ENCODE measurements at regions not wholly inside any gene's neighbourhood (a gene's known extent, or its start where the extent isn't known, plus 50 kb on each side); places are given as distances from the start of the nearest gene placed in this dataset.

DNA sequence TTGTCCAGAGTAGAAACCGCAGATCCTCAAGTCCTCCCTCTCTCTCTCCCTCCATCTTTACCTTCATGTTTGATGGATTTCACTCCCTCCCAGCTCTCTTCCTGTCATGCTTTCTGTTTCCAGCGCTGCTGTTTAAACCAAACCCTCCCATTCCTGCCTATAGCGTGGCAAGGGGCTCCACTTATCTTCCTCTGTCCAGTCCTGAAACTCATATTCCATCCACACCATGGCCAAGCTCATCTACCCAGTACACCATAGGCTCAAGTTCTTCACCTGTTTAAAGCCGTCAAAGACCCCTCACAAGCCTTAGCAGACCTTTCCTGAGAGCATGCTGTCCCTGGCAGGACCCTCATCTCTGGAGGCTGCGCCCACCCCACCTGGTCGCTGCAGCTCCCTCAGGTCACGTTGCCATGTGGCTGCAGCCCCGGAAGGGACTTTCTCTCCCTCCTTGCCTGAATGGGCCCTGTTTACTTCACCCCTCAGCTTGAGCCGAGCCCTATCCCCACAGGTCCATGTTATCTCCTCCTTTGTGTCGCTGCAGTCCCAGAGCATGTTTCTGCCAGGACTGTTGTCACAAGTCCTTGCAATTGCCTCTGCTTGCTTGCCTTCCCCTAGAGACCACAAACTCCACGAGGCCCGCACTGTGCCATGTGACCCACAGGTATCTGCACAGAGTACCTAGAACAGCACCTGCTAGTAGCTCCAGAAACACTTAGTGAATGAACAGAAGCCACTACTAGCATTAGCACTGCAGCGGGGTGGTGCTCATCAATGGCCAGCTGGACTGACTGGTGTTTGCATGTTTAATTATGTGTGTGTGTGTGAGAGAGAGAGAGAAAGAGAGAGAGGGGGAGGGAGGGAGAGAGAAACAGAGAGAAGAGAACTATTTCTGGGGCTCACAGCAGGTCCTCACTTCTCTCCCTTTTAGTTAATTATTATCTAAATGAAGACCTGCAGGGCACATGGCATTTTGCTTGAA, 149.4 kb upstream of the SNX19 start:
- no peaks in the 10 kb centered on the region for H3K36me3 Mint-ChIP-seq (ENCODE audit: low read depth)
- DNase-seq: no peak
- TF ChIP-seq, protein P1, sequence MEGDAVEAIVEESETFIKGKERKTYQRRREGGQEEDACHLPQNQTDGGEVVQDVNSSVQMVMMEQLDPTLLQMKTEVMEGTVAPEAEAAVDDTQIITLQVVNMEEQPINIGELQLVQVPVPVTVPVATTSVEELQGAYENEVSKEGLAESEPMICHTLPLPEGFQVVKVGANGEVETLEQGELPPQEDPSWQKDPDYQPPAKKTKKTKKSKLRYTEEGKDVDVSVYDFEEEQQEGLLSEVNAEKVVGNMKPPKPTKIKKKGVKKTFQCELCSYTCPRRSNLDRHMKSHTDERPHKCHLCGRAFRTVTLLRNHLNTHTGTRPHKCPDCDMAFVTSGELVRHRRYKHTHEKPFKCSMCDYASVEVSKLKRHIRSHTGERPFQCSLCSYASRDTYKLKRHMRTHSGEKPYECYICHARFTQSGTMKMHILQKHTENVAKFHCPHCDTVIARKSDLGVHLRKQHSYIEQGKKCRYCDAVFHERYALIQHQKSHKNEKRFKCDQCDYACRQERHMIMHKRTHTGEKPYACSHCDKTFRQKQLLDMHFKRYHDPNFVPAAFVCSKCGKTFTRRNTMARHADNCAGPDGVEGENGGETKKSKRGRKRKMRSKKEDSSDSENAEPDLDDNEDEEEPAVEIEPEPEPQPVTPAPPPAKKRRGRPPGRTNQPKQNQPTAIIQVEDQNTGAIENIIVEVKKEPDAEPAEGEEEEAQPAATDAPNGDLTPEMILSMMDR (IDR thresholded peaks at IDR 0.05): no peak

DNA sequence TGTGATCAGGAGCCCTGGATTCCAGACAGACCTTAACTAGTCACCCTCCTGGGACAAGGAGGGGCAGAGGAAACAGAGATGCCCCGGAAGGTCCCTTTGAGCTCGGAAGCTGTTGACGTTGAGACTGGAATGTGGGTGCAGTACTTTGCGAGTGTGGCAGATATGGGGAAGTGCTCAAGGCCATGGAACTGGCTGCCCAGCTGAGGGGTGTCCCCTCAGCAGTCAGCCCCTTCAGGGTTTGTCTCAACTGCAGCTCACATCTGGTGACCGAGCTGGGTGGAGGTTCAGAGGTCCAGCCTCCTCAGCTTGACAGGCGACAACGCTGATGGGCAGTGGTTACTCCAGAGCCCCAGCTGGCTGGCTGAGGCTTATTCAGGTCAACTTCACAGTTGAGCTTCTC, 150.3 kb upstream of the SNX19 start:
- peaks cover 10% of the 10 kb centered on the region for H3K27me3 Mint-ChIP-seq (ENCODE audit: insufficient read depth)
- no peak for DNase-seq
- H3K4me1 Mint-ChIP-seq (ENCODE audit: low read depth): peaks cover 20% of the 10 kb centered on the region
- H3K9me3 Mint-ChIP-seq: no peaks in the 10 kb centered on the region
- TF ChIP-seq, protein P1 (IDR thresholded peaks at IDR 0.05): no peak
- no peaks in the 10 kb centered on the region for H3K36me3 Mint-ChIP-seq (ENCODE audit: low read depth)
- no peak overlapping the region for H3K4me3 Mint-ChIP-seq
- H3K27ac Mint-ChIP-seq: no peak overlapping the region

More for the DNA sequence above, 149.4 kb upstream of the SNX19 start:
- Mint-ChIP-seq H3K4me3 (no peak overlapping the region), H3K27ac (no peak overlapping the region), H3K9me3 (no peaks in the 10 kb centered on the region), H3K4me1 (ENCODE audit: low read depth) (peaks cover 16% of the 10 kb centered on the region), H3K27me3 (ENCODE audit: insufficient read depth) (peaks cover 10% of the 10 kb centered on the region)

DNA sequence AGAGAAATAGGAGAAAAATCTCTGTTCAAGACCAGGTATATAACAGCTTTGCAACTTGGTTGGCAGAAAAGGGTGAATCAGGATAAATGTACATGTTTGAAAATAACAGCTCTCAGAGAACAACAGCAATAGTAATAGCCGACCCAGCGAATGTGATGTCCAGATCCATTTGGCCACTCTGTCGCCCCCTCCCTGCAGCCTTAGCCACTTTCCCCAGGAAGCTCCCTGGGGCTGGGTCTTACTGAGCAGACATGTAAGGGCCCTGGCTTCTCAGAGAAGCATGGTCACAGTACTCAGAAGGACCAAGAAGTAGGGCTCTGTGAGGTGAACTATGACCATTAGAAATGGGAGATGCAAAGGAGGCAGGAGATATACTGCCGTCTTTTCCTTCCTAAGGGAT, 154.1 kb upstream of the SNX19 start:
- H3K27me3 Mint-ChIP-seq (ENCODE audit: insufficient read depth): peaks cover 2% of the 10 kb centered on the region

DNA sequence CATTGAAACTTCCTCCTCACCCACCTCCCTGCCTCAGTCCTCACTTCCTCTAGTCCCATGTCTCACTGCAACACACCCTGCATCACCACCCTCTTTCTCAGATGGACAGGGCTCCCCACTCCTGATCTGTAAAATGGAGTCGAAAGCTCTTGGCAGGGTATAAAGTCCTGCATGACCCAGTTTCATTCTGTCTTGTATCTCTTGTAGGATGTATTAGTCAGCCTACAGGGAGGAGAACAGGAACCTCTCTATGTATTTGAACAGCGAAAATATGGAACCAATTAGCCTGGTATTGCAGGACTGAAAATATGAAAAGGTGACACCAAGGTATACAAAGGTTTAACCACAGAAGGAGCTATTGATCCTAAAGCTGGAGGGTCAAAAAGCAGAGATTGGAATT, 156.9 kb upstream of the SNX19 start:
- Mint-ChIP-seq H3K9me3 (no peaks in the 10 kb centered on the region), H3K36me3 (ENCODE audit: low read depth) (peaks cover 6% of the 10 kb centered on the region; the same call in 1 of the 2 replicates), H3K4me1 (ENCODE audit: low read depth) (peaks cover 58% of the 10 kb centered on the region), H3K27me3 (ENCODE audit: insufficient read depth) (peaks cover 2% of the 10 kb centered on the region), H3K4me3 (peak overlapping the region; percentile 24; the same call in 1 of the 2 replicates), H3K27ac (peak overlapping the region; percentile 47; the same call in 1 of the 2 replicates)
- no peak for DNase-seq
- TF ChIP-seq, protein P1 (IDR thresholded peaks at IDR 0.05): no peak

More for the DNA sequence above, 154.1 kb upstream of the SNX19 start:
- H3K4me3 Mint-ChIP-seq: no peak overlapping the region
- no peaks in the 10 kb centered on the region for H3K9me3 Mint-ChIP-seq
- H3K27ac Mint-ChIP-seq: no peak overlapping the region
- peaks cover 37% of the 10 kb centered on the region for H3K4me1 Mint-ChIP-seq (ENCODE audit: low read depth)
- no peaks in the 10 kb centered on the region for H3K36me3 Mint-ChIP-seq (ENCODE audit: low read depth)
- no peak for DNase-seq
- TF ChIP-seq, protein P1 (IDR thresholded peaks at IDR 0.05): 0 out of 2 replicates have a peak, but pooled peaks have one; percentile 22

DNA sequence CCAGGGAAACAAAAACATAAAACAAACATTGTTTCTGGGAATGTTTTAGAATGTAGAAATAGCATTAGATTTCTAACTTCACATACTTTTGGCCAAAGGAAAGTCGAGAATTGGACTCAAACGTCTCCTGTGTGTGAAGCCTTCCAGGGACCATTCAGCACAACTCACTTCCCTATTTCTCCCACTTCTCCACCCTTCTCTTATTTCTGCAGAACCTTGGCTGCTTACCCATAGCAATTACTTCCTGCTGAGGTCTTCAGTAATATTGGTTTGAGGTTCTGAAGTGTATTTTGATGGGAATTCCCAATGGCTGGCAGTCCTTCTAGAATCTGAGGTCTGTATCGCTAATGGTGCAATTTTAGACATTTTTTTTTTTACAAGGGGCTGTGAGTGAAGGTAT, 158.3 kb upstream of the SNX19 start:
- peaks cover 72% of the 10 kb centered on the region for H3K4me1 Mint-ChIP-seq (ENCODE audit: low read depth)
- TF ChIP-seq, protein P1 (IDR thresholded peaks at IDR 0.05): no peak
- peaks cover 2% of the 10 kb centered on the region for H3K27me3 Mint-ChIP-seq (ENCODE audit: insufficient read depth)
- H3K9me3 Mint-ChIP-seq: no peaks in the 10 kb centered on the region
- no peak overlapping the region for H3K27ac Mint-ChIP-seq
- DNase-seq: no peak
- no peak overlapping the region for H3K4me3 Mint-ChIP-seq
- H3K36me3 Mint-ChIP-seq (ENCODE audit: low read depth): peaks cover 6% of the 10 kb centered on the region; the same call in 1 of the 2 replicates
